SU-DHL-6 (cell line): ENCODE measurements at regions not wholly inside any gene's neighbourhood (a gene's known extent, or its start where the extent isn't known, plus 50 kb on each side); places are given as distances from the start of the nearest gene placed in this dataset.

ENCODE experiments used
- EZH2phosphoT487 ChIP-seq: fragments of 200-600 bp; sonication (generic), shearing (Covaris generic); conservative IDR thresholded peaks from 2 replicates; pipeline ENCODE4 v1.6.1; 2018; ENCODE audit warnings: mild to moderate bottlenecking, antibody characterized with exemption, low read length, moderate library complexity, mixed read lengths
- TF ChIP-seq, protein P1 (sequence below): fragments of 200-600 bp; sonication (generic); IDR thresholded peaks from one replicate; pipeline ENCODE4 v1.5.1; 2017; ENCODE audit warnings: antibody characterized with exemption, mild to moderate bottlenecking, low read length, moderate library complexity; ENCODE audit not compliant: insufficient read depth, poor library complexity, severe bottlenecking

DNA sequence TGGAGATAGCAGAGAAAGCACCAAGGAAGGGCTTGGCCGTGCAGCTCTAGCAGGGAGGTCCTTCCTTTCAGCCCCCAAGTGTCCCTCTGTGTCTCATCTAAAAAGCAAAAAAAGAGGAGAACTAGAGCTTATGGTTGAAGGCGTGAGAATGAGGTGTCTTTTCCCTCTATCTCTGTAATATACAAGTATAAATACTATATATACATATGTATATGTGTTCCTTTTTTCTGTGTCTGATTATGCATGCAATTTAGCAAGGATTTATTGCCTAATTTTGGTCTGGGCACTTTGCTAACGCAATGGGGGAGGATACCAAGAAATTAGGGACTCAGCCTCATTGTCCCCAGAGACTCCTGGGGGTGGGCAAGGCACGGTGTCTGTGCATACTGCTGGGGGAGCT is 90.2 kb upstream of the CCL2 start:
- TF ChIP-seq, protein P1, sequence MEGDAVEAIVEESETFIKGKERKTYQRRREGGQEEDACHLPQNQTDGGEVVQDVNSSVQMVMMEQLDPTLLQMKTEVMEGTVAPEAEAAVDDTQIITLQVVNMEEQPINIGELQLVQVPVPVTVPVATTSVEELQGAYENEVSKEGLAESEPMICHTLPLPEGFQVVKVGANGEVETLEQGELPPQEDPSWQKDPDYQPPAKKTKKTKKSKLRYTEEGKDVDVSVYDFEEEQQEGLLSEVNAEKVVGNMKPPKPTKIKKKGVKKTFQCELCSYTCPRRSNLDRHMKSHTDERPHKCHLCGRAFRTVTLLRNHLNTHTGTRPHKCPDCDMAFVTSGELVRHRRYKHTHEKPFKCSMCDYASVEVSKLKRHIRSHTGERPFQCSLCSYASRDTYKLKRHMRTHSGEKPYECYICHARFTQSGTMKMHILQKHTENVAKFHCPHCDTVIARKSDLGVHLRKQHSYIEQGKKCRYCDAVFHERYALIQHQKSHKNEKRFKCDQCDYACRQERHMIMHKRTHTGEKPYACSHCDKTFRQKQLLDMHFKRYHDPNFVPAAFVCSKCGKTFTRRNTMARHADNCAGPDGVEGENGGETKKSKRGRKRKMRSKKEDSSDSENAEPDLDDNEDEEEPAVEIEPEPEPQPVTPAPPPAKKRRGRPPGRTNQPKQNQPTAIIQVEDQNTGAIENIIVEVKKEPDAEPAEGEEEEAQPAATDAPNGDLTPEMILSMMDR: no peak
- TF ChIP-seq EZH2phosphoT487: no peak
